Left cardiac atrium (tissue), 4 donors: ENCODE measurements at regions not wholly inside any gene's neighbourhood (a gene's known extent, or its start where the extent isn't known, plus 50 kb on each side); places are given as distances from the start of the nearest gene placed in this dataset.
A peak's percentile ranks its signal among the peaks of the same experiment; 100 is the strongest.

Source experiments
- ATAC-seq, 2 donors: fragments of 200-7000 bp; cut with Tn5 transposase; one replicate each; pipeline ENCODE4 v1.9.1; 2020; ENCODE audit warnings: mild to moderate bottlenecking in 2 of 2, moderate library complexity in 2 of 2
- DNase-seq: peaks from one replicate; pipeline ENCODE4 v3.0.0-alpha.2; 2020
- intact Hi-C, 2 donors: fragments of 100-400 bp; cut with DNase I; formaldehyde crosslinking; loops; one replicate each; pipeline versions ENCODE4 v1.14.1 to v1.15.1; 2022 to 2023
- donor health status: DM: no; HTN: yes; CAD: no.
- donor health status: DM: no; HTN: yes; CAD: no; lungs with severe emphysema.
- donor health status: DM: yes; HTN: yes; CAD: no.
- donor health status: Dilated cardiomyopathy.

DNA sequence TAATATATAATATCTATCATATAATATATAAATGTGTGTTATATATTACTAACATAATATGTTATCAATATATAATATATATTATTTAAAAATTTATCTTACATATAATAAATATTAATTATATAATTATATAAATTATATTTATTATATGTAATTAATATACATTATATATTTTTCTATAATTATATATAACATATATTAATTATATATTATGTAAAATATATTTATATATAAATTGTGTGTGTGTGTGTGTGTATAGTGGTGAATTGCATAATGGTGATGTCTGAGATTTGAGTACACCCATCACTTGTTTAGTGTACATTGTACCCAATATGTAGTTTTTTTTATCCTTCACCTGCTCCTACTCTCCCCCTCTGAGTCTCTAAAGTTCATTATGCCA, 205.9 kb upstream of the KCNG1 start:
- intact Hi-C loops = loop anchor here in 1 of 2 donors (10.0 kb wide), 1 partner anchor 76 kb away; no protein-coding TSS in a partner anchor
- ATAC-seq (no peak), DNase-seq (no peak)

DNA sequence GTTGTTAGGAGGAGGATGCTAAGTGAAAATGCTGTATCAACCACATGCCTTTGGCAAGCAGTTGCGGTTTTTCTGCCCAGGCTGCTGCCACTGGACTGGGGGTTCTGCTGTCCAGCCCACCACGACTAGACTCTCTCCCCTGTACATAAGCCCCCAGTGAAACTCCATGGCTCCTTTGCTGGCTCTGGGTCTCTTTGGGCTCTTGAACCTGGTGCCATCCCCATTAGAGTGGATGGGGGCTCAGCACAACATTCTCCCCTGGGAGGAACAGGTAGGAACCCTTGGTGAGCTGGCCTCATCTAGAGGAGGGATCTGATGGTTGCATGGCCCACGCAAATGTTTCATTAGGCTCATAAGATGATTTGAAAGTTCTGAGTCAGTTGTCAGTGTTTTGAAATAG, 204.8 kb upstream of the KCNG1 start:
- ATAC-seq (no peak), DNase-seq (no peak)
- intact Hi-C loops = loop anchor here in 1 of 2 donors (10.0 kb wide), 1 partner anchor 77 kb away; no protein-coding TSS in a partner anchor

DNA sequence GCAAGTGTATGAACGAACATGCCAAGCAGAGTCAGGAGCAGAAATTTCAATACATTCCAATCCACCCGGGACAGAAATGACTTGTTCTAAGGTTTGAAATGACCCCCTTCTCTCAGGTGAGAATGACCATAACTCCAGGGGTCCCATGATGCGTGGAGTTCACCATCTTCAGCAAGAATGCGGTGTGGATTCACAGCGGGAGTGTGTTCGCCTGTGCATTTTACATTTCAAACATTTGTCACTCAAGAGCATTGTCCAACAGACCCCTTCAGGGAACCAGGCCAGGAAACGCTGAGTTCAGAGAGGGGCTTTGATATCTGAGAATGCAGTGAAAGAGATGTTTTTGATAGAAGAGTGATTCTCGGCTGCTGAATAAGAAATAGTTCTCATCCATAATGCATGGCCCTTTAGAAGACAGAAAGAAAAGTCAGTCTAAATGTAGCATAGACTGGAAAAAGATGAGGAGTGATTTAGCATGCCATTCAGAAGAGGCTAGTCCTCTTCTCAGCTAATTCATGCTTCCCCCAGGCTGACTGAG, 200.3 kb upstream of the KCNG1 start:
- intact Hi-C loops = loop anchor here in 1 of 2 donors (10.0 kb wide), 1 partner anchor 82 kb away; no protein-coding TSS in a partner anchor
- no peak for ATAC-seq
- no peak for DNase-seq

DNA sequence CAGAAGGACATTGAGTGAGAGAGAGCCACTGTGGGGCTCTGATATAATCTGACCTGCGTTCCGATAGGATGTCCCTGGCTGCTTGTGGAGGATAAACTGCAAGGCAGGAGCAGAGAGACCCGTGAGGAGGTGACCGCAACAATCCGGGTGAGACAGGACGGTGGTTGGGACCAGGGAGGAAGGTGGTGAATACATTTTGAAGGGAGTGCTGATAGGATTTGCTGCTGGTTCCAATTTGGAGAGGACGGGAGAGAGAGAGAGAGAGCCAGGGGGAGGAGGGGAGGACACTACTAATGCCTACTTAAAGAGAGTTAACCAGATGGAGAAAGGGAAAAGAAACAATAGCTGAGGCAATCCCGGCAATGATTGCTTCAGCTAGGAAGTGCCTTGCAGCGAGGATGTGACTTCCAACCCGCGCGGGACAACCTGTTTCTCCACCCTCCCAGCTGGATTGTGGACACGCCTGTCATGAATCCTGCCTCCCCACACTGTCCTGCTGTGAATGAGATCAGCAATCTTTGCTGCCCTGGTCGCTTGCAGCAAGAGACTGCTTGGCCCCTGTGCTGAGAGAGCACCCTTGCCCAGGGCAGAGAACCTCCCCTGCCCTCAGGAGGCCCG, 199.0 kb upstream of the KCNG1 start:
- intact Hi-C loops = loop anchor here in 1 of 2 donors (10.0 kb wide), 1 partner anchor 83 kb away; no protein-coding TSS in a partner anchor
- ATAC-seq (no peak), DNase-seq (no peak)

DNA sequence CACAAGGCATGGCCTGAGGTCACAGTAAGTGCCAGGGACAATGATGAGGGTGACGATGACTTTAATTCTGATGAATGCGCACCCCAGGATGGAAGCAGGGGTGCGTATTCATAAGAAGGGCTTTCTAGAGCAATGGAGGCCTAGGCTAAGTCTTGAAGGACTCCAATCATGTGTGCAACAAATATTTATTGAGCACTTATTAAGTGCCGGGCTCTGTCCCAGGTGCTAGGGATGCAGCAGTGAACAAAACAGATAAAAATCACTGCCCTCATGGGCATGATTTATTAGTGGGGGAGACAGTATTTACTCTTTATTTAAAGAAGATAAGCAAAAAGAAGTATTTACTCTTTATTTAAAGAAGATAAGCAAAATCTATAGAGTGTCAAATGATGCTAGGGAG, 198.2 kb upstream of the KCNG1 start:
- DNase-seq (no peak), ATAC-seq (no peak)
- intact Hi-C loops = loop anchor here in 1 of 2 donors (10.0 kb wide), 1 partner anchor 84 kb away; no protein-coding TSS in a partner anchor

DNA sequence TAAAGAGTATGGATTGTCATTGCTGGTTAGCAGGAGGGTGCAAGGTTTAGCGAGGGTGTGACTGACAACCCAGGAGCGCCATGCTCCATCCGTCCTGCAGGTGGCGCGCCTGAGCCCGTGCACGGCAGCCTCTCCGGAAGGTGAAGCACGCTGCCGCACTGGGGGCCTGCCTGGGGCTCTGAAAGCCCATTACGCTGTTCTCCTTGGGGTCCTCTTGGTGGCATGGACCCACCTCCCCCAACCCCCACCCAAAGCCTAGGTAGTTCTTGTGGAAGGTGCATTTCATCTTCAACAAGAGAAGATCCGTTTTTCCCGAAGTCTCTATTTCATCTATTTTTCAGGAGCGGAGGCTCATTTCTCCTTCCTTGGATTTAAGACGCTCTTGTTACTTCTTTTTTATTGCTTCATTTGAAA, 197.4 kb upstream of the KCNG1 start:
- DNase-seq (peak; percentile 43), ATAC-seq (peak in 1 of 2 donors; percentile 34)
- intact Hi-C loops = loop anchor here in 1 of 2 donors (10.0 kb wide), 1 partner anchor 85 kb away; no protein-coding TSS in a partner anchor

DNA sequence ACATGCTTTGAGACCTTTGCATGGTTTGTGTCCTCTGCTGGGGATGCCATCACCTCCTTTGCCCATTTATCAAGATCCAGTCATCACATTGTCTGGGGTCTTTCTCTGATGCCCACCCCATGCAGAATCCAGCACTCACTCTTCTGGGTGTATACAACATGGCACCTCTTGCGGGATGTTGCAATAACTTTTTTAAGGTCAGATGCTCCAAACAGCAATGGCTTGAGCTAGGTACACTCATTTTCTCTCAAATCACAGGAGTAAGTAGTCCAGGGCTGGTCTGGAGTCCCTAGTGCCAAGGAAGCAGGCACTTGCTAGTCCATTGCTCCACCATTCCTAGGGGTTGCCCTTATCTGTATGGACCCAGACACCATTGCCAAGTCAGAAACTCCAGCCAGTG, 196.6 kb upstream of the KCNG1 start:
- intact Hi-C loops = no loop called here
- DNase-seq (no peak), ATAC-seq (no peak)

DNA sequence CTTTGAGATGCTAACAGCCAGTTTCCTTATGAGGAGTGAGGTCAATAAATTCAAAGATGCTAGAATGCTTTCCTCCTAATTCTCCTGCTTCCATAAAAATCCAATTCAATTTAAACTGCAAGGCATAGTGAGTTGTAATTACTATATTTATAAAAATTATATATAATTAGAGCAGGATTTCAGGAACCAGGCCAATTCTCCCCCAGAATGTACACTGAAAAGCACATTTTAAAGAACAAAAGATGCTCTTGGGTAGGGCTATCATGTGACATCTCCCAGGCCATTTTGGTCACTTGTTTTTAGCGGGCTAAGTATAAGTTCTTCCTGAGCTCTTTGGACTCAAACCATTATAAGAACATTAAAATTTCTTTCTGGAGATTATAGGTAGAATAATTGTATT, 195.7 kb upstream of the KCNG1 start:
- DNase-seq (no peak), ATAC-seq (no peak)
- intact Hi-C loops = no loop called here

DNA sequence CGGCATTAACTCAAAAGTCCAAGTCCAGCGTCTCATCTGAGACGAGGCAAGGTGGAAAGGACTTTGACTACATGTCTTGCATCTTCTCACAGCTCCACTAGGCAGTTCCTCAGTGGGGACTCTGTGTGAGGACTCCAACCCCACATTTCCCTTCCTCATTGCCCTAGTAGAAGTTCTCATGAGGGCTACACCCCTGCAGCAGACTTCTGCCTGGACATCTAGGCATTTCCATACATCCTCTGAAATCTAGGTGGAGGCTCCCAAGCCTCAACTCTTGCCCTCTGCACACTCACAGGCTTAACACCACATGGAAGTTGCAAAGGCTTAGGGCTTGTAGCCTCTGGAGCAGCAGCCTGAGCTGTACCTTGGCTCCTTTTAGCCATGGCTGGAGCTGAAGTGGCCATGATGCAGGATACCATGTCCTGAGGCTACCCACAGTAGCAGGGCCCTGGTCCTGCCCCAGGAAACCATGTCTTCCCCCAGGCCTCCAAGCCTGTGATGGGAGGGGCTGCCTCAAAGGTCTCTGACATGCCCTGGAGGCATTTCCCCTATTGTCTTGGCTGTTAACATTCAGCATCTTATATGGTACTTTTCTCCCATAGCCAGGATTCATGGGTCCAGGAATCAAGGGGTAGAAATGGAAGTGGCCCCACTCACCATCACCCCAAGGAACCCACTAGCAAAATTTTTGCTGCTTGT, 194.6 kb upstream of the KCNG1 start:
- no peak for DNase-seq
- intact Hi-C loops = no loop called here

DNA sequence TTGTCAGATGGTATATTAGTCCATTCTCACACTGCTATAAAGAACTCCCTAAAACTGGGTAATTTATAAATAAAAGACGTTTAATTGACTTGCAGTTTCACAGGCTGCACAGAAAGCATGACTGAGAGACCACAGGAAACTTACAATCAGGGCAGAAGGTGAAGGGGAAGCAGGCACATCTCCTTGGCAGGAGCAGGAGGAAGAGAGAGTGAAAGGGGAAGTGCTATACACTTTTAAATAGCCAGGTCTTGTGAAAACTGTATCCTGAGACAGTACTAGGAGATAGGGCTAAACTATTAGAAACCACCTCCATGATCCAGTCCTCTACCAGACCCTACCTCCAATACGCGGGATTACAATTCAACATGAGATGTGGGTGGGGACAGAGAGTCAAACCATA, 193.9 kb upstream of the KCNG1 start:
- no peak for ATAC-seq
- intact Hi-C loops = no loop called here
- no peak for DNase-seq

More for the DNA sequence above, 194.6 kb upstream of the KCNG1 start:
- no peak for ATAC-seq

DNA sequence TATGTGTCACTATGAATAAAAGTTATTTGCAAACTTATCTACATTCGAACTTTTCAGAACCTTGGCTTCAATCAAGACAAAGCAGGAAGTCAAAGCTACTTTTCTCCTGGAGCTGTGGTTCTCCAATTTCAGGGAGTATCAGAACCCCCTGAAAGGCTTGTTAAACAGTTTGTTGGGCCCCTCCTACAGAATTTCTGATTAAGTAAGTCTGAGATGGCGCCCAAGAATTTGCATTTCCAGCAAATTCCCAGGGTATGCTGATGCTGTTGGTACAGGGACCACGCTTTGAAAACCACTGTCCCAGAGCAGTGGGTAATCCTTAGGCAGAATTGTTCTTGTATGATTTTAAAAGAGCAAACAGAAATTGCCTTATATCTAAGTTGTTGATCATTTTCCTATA, 189.9 kb upstream of the KCNG1 start:
- intact Hi-C loops = no loop called here
- no peak for DNase-seq
- no peak for ATAC-seq

DNA sequence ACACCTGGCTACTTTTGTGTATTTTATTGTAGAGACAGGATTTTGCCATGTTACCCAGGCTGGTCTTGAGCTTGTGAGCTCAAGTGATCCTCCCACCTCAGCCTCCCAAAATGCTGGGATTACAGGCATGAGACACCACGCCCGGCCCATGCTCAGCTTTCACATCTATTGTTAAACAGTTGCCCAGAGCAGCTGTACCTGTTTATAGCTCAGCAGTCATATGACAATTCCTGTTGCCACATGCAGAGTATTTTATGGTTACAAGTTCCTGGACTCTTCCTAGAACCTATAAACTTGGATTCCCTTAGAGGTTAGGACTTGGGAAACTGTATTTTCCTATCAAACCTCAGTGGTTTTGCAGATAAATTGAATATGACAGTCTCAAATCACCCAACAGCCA, 188.3 kb upstream of the KCNG1 start:
- intact Hi-C loops = no loop called here
- DNase-seq = no peak
- ATAC-seq = no peak

DNA sequence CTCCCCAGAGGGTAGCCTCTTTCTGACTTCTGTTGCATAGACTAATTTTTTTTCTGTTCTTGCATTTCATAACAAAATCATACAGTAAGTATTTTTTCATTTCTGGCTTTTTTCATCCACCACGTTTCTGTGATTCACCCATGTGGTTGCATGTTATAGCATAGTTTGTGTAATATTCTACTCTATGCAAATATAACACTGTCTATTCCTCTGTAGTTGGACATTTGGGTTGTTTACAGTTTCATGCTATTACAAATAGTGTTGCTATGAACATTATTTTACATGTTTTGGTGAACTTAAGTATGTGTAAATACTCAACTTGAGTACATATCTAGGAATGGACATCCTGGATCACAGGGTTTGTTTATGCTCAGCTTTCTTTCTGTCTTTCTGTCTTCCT, 187.2 kb upstream of the KCNG1 start:
- ATAC-seq (no peak), DNase-seq (no peak)
- intact Hi-C loops = no loop called here

DNA sequence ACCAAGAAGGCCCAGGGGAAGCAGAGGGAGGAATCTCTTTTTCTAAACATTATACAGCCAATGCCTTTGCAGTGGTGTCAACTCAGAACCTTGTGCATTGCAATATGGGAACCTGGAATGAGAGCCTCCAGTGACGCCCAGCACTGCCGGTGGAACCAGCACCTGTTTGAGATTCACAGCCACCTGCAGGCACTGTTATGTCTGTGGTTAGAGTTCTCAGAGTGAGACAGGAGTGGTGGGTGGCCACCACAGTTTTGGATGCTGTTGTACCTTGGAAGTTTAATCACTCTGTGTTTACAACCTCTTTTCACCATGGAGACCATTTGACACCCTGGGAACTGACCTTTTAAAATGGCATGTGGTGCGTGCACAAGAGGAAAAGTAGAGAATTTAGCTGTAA, 185.3 kb upstream of the KCNG1 start:
- ATAC-seq (no peak), DNase-seq (no peak)
- intact Hi-C loops = no loop called here

DNA sequence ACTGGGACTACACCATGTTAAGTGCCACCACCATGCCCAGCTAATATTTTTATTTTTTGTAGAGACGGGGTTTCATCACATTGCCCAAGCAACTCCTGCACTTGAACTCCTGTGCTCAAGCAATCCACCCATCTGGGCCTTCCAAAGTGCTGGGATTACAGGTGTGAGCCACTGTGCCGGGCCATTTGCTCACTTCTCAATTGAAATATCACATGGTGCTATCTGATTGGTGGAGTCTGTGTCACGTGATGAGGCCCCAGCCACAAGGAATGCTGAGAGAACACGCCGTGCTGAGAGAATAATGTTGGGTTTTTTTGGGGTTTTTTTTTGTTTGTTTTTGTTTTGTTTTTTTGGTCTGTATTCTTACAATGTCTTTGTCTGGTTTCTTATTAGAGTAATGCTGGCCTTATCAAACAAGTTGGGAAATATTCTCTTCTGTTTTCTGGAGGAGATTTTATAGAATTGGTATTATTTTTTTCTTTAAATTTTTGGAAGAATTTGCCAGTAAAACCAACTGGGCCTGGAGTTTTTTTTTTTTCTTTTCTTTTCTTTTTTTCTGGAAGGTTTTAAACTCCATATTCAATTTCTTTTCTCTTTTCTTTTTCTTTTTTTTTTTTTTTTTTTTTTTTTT, 183.2 kb upstream of the KCNG1 start:
- DNase-seq = no peak
- intact Hi-C loops = no loop called here

DNA sequence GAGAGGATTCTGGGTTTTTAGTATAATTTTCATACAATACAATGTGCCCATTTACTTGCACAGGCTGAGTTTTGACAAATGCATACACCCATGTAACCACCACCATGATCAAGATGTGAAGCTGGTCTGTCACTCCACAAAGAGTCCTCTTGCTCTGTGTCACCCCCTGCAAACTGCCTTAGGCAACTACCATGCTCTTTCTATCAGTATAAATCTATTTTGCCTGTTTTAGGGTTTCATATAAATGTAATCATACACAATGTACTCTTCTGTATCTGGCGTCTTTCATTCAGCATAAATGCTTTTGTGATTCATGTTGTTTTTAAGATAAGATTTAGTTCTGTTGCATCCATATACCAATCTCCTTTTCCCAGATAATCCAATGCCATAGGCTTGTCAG, 181.9 kb upstream of the KCNG1 start:
- intact Hi-C loops = no loop called here
- no peak for DNase-seq
- ATAC-seq = no peak

More for the DNA sequence above, 183.2 kb upstream of the KCNG1 start:
- no peak for ATAC-seq

DNA sequence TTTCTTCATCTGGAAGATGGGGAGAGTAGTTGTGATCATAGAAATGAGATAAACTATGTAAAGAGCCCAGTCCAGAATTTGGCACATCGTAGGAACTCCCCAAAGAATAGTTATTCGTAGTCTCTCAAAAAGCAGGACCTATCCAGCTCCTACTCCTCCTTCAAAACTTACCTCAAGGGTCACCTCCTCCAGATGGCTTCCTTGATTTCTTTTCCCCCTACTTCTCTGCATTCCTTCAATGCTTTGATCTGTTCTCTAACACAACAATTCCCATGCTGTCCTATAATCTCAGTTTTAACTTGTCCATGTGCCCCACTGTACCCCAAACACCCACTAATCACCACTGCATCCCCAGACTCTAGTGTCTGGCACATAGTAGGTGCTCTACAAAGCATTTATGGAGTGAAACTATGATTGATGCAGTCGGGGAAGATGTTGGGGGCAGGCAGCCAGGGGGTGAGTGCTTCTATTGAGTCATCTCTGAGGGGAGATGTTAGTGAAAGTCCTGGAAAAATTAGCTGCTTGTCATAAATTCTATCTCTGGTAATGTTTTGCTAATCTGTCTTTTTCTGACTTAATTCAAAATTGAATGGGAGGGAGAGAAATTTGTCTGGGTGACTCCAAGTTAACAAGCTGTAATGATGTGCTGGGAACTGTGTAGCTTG, 181.3 kb upstream of the KCNG1 start:
- no peak for ATAC-seq
- DNase-seq = no peak
- intact Hi-C loops = no loop called here

DNA sequence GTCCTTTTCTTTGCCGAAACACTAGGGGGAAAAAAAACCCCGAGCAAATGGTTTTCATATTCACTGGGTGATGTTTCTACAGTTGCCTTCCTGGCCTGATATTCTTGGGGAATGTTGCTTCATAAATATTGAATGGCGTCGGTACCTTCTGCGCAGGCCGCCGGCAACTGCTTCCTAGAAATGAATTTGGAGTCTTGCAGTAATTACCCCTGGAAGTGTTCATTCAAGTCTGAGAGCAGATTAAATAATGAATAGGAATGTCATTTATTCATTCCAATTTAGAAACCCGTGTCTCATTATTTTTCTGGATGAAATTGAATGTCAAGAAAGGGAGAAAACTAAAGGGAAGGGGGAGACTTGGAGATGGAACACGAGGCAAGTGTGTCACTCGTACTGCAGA, 179.4 kb upstream of the KCNG1 start:
- intact Hi-C loops = no loop called here
- no peak for ATAC-seq

DNA sequence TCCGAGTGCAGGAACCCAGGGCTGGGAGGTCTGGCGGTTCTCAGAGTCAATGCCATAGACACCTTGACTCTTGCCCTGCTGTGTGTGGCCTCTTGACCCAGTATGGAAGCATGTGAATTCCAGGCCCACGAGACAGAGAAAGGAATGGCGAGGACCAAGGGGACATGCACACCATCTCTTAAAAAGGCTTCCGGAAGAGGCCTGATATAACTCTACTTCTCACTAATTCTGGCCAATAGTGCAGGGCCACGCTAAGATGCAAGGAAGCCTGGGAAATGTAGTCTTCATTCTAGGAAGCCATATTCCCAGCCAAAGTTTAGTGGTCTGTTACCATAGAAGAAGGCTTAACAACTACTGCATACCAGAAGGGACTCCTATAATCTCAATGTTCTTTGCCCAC, 177.0 kb upstream of the KCNG1 start:
- intact Hi-C loops = no loop called here
- no peak for DNase-seq
- ATAC-seq = no peak

More for the DNA sequence above, 179.4 kb upstream of the KCNG1 start:
- DNase-seq = no peak
